ENCODE measurements at regions not wholly inside any gene's neighbourhood (a gene's known extent, or its start where the extent isn't known, plus 50 kb on each side); places are given as distances from the start of the nearest gene placed in this dataset.
"Not testable (repeated sequence)": the region's sequence is repeated elsewhere in the genome, so short reads cannot be mapped to it uniquely, and the experiment has no call there.

GRCh38 chr7:15049157-15049556, 146.6 kb upstream of the DGKB start:
- no peak for DNase-seq (ENCODE audit: low spot score)

- DNase-seq (ENCODE audit: low spot score), result no peak
Observed at GRCh38 chr7:15046861-15047260, 144.3 kb upstream of the DGKB start.

GRCh38 chr7:15043931-15044330, 141.4 kb upstream of the DGKB start:
- no peak for DNase-seq (ENCODE audit: low spot score)

GRCh38 chr7:15042285-15043065, 139.9 kb upstream of the DGKB start:
- DNase-seq (ENCODE audit: low spot score), result no peak

- DNase-seq (ENCODE audit: low spot score), result no peak
Observed at GRCh38 chr7:15041226-15041625, 138.7 kb upstream of the DGKB start.

GRCh38 chr7:15035814-15036213, 133.3 kb upstream of the DGKB start:
- no peak for DNase-seq (ENCODE audit: low spot score)

GRCh38 chr7:15033039-15033438, 130.5 kb upstream of the DGKB start:
- DNase-seq (ENCODE audit: low spot score), result no peak

- DNase-seq (ENCODE audit: low spot score), result no peak
Observed at GRCh38 chr7:15018981-15019380, 116.4 kb upstream of the DGKB start.

- DNase-seq (ENCODE audit: low spot score), result no peak
Observed at GRCh38 chr7:15016766-15017165, 114.2 kb upstream of the DGKB start.

GRCh38 chr7:15016315-15016667, 113.7 kb upstream of the DGKB start:
- no peak for DNase-seq (ENCODE audit: low spot score)

- peak; percentile 32 for DNase-seq (ENCODE audit: low spot score)
Observed at GRCh38 chr7:15015545-15016314, 113.2 kb upstream of the DGKB start.

GRCh38 chr7:15012135-15012534, 109.6 kb upstream of the DGKB start:
- no peak for DNase-seq (ENCODE audit: low spot score)

GRCh38 chr7:15011289-15011688, 108.7 kb upstream of the DGKB start:
- DNase-seq (ENCODE audit: low spot score), result no peak

GRCh38 chr7:15007507-15007906, 105.0 kb upstream of the DGKB start:
- no peak for DNase-seq (ENCODE audit: low spot score)

GRCh38 chr7:15005672-15006071, 103.1 kb upstream of the DGKB start:
- DNase-seq (ENCODE audit: low spot score), result no peak

GRCh38 chr7:15000157-15000556, 97.6 kb upstream of the DGKB start:
- DNase-seq (ENCODE audit: low spot score), result no peak

- no peak for DNase-seq (ENCODE audit: low spot score)
Observed at GRCh38 chr7:14999331-14999730, 96.8 kb upstream of the DGKB start.

GRCh38 chr7:14995774-14996173, 93.2 kb upstream of the DGKB start:
- DNase-seq (ENCODE audit: low spot score), result no peak

GRCh38 chr7:14988941-14989340, 86.4 kb upstream of the DGKB start:
- DNase-seq (ENCODE audit: low spot score), result no peak

GRCh38 chr7:14978687-14979086, 76.1 kb upstream of the DGKB start:
- DNase-seq (ENCODE audit: low spot score), result no peak

GRCh38 chr7:14974688-14975087, 72.1 kb upstream of the DGKB start:
- no peak for DNase-seq (ENCODE audit: low spot score)

GRCh38 chr7:14973712-14974428, 71.3 kb upstream of the DGKB start:
- no peak for DNase-seq (ENCODE audit: low spot score)

- DNase-seq (ENCODE audit: low spot score), result not testable (repeated sequence)
Observed at GRCh38 chr7:14971678-14972077, 69.1 kb upstream of the DGKB start.
